HG02763 (cell line): ENCODE measurements at regions not wholly inside any gene's neighbourhood (a gene's known extent, or its start where the extent isn't known, plus 50 kb on each side); places are given as distances from the start of the nearest gene placed in this dataset.
"Not testable (repeated sequence)": the region's sequence is repeated elsewhere in the genome, so short reads cannot be mapped to it uniquely, and the experiment has no call there.

ENCODE experiments used
- ATAC-seq: cut with Tn5 transposase; IDR thresholded peaks from one replicate; pipeline ENCODE4 v1.9.1; 2021; ENCODE audit warnings: mild to moderate bottlenecking, moderate library complexity; ENCODE audit not compliant: unreplicated experiment

GRCh38 chr12:59357811-59358210 is 238.0 kb upstream of the SLC16A7 start:
- ATAC-seq, result no peak

DNA sequence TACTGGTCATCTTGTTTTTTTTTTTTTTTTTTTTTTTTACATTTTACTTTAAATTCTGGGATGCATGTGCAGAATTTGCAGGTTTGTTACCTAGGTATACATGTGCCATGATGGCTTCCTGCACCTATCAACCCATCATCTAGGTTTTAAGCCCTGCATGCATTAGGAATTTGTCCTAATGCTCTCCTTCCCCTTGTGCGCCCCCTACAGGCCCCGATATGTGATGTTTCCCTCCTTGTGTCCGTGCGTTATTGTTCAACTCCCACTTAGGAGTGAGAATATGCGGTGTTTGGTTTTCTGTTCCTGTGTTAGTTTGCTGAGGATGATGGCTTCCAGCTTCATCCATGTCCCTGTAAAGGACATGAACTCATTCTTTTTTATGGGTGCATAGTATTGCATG is 249.6 kb upstream of the SLC16A7 start:
- not testable (repeated sequence) for ATAC-seq

- no peak for ATAC-seq
Observed at GRCh38 chr12:59345406-59345805, 250.4 kb upstream of the SLC16A7 start.

GRCh38 chr12:59344224-59344623 is 251.6 kb upstream of the SLC16A7 start:
- ATAC-seq, result no peak

DNA sequence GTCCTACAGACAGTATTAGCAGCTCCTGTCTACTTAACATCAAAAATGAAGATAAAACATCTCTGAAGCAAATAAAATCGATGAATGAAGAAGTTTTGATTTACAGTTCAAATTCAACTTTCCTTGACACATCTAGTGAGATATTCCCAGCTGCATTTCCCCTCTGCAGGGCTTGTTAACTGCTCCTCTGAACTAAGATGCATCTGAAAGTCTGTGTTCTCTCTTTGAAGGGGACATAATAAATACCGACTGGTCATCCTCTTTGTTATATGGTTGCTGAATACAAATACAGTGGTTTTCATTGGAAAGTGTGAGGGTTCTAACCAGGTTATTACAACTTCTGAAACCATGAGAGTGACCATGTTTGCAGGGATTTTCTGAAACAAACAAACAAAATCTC is 266.4 kb upstream of the SLC16A7 start:
- ATAC-seq, result no peak

DNA sequence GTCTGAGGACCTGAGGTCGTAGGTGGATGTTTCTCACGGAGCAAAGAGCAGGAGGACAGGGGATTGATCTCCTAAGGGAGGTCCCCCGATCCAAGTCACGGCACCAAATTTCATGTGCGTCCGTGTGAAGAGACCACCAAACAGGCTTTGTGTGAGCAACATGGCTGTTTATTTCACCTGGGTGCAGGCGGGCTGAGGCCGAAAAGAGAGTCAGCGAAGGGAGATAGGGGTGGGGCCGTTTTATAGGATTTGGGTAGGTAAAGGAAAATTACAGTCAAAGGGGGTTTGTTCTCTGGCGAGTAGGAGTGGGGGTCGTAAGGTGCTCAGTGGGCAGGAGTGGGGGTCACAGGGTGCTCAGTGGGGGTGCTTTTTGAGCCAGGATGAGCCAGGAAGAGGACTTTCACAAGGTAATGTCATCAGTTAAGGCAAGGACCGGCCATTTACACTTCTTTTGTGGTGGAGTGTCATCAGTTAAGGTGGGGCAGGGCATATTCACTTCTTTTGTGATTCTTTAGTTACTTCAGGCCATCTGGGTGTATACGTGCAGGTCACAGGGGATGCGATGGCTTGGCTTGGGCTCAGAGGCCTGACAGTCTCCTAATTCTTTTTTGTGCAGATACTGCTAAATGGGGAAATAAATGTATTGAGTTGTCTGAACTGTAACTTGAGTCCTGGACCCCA is 267.3 kb upstream of the SLC16A7 start:
- not testable (repeated sequence) for ATAC-seq

- not testable (repeated sequence) for ATAC-seq
Observed at GRCh38 chr12:59326457-59326856, 269.4 kb upstream of the SLC16A7 start.

DNA sequence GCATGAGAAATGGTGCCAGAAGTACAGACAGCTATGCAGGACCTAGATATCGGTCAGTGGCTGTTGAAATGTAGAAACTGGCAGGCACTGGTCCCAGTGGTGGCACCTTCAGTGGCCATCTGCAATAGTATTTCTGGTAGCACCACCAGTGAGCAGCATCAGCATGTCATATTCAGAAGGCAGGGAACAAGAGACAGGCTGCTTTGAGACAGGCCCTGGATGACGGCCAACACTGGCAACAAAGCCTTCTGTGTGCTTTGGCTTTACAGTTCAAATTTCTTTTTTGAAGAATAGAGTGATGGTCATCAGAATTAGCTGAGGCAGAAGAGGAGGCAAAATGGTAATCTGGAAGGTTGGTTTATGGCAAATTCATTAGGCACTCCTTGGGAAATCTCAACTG is 273.4 kb upstream of the SLC16A7 start:
- no peak for ATAC-seq

DNA sequence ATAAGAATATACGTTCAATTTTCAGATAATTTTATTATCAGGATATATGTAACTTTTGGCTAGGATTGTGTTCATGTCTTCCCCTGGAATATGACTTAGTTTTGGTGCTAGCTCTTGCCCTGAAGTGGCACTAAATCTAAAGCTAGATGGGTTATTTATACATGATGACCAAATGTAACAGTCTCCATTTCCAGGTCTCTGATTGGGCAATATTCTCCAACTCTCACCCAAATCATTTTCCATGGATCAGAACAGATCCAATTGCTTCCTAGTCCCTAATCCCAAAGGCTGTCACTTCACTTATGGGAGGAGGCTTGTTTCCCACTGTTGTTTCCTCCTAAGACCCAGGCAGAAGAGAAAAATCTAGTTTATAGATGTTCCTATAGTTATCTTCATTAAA is 274.6 kb upstream of the SLC16A7 start:
- ATAC-seq, result no peak

DNA sequence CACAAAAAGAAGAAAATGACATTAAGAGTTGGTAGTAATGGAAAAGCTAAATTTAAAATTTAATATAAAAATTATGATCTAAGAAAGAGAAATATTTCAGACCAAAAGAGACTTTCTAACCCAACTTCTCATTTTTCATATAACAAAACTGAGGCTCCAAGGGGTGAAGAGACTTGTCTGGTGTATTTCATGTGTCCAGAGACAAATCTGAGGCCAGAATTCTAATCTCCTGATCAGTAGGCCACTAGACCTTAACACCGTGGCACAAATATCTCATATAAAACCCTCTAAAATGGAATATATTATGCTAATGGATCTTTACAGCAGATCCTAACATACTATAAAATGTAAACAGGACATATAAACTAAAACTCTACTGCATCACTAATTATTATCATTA is 275.7 kb upstream of the SLC16A7 start:
- ATAC-seq, result no peak

DNA sequence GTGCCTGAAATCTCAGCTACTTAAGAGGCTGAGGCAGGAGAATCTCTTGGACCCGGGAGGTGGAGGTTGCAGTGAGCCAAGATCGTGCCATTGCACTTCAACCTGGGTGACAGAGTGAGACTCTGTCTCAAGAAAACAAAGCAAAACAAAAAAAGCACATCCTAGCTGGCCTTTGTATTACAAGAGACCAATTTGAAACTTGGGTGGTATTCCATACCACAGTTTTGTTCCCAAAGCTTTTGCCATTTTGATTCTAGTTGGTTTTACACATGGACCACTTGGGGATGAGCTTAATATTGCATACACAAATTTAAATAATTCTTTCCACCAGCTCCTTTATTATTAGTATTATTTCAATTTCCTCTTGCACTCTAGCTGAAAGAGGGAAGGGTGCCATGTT is 276.9 kb upstream of the SLC16A7 start:
- ATAC-seq, result no peak

DNA sequence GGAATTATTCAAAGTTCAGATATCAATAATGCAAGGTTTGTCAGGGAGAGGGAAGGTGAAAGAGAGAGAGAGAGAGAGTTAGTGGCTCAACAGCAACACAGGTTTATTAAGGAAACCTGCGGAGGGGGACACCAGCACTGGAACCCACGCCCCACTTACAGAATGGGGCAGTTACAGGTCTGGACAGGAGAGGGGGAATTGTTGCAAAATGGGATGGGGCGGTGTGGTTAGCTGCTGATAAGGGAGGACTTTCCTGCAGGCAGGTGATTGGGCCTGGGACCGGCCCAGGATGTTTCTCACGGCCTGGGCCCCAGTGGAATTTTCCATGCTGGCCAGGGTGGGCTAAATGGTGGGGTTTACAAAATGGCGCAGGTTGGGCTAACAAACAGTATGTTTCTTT is 278.2 kb upstream of the SLC16A7 start:
- no peak for ATAC-seq

DNA sequence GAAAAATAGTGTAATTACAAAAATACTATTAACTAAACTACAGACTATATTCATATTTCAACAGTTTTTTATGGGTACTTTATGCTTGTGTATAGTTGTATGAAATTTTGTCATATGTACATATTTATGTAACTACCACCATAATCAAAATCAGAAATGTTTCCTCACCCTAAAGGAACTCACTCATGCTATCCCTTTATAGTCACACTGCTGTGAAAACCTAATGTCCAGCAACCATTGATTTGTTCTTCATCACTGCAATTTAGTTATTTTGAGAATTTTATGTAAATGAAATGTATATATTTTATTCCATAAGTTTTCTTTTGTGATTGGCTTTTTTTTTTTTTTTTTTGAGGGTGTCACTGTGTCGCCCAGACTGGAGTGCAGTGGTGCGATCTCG is 278.9 kb upstream of the SLC16A7 start:
- no peak for ATAC-seq

DNA sequence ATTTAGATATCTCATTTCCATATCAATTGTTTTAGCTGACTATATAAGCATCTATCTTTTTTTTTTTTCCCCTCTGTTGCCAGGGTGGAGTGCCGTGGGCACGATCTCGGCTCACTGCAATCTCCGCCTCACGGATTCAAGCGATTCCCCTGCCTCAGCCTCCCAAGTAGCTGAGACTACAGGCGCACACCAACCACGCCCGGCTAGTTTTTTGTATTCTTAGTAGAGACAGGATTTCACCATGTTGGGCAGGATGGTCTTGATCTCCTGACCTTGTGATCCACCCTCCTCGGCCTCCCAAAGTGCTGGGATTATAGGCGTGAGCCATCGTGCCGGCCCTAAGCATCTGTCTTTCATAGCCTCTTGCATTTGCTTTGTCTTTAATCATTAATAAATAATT is 279.5 kb upstream of the SLC16A7 start:
- not testable (repeated sequence) for ATAC-seq

- no peak for ATAC-seq
Observed at GRCh38 chr12:59314209-59314608, 281.6 kb upstream of the SLC16A7 start.

GRCh38 chr12:59304077-59304721 is 291.6 kb upstream of the SLC16A7 start:
- ATAC-seq, result no peak

DNA sequence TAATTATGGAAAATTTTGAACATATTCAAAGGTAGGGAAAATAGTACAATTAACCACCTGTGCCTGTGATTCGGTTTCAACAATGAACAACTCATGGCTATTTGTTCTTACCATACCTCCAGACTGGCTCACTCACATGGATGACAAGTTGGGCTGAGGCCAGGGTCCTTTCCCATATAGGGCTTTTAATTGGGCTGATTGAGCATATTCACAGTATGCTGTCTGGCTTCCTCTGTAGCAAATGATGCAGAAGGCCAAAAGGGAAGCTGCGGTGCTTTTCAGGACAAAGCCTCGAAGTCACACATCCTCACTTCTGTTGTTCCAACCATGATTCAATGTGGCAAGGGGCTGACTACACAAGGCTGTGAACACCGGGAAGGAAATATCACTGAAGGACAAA is 297.5 kb upstream of the SLC16A7 start:
- no peak for ATAC-seq

GRCh38 chr12:59294221-59294620 is 301.6 kb upstream of the SLC16A7 start:
- no peak for ATAC-seq

- no peak for ATAC-seq
Observed at GRCh38 chr12:59282999-59283398, 312.8 kb upstream of the SLC16A7 start.

DNA sequence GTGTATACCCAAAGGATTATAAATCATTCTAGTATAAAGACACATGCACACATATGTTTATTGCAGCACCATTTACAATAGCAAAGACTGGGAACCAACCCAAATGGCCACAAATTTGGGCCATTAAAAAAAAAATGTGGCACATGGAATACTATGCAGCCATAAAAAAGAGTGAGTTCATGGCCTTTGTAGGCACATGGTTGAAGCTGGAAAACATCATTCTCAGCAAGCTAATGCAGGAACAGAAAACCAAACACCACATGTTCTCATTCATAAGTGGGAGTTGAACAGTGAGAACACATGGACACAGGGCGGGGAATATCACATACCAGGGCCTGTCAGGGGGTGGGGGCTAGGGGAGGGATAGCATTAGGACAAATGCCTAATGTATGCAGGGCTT is 322.3 kb upstream of the SLC16A7 start:
- ATAC-seq, result not testable (repeated sequence)

DNA sequence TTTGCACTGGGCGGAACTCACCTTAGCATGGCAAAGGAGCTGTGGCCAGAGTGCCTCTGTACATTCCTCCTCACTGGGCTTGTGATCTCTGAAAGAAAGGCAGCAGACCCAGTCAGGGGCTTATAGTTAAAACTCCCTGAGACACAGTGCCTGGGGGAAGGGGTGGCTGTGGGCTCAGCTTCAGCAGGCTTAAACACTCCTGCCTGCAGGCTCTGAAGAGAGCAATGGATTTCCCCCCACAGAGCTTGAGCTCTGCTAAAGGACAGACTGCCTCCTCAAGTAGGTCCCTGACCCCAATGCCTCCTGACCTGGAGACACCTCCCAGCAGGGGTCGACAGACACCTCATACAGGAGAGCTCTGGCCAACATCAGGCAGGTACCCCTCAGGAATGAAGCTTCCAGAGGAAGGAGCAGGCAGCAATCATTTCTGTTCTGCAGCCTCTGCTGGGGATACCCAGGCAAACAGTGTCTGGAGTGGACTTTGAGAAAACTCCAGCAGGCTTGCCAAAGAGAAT is 327.5 kb upstream of the SLC16A7 start:
- no peak for ATAC-seq

DNA sequence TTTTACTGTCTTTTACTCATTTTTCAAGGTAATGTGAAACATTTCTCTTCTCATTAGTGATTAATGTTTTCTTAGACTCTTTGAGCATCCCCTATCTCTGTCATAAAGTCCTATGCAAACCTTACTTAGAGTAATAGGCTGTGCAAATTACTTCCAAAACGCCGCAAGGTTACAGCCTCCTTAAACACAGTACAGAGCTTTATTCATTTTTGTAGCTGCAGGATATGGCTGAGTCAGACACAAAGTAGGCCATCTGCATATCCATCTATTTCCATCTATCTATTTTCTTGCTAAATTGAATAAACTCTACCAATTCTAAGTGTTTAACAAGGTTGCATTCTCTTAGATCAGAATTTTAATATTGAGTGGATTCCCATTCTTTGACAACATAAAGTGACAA is 335.6 kb upstream of the SLC16A7 start:
- no peak for ATAC-seq

- ATAC-seq, result no peak
Observed at GRCh38 chr12:59252731-59253130, 332.4 kb upstream of the LRIG3 start.
